OCI-LY3 (cell line): ENCODE measurements at regions not wholly inside any gene's neighbourhood (a gene's known extent, or its start where the extent isn't known, plus 50 kb on each side); places are given as distances from the start of the nearest gene placed in this dataset.

ENCODE experiments used
- H2AFZ ChIP-seq: fragments of 200-600, 300-600 bp; shearing (Covaris generic); 2 replicates; pipeline ENCODE4 v1.6.0; 2014; ENCODE audit warnings: antibody characterized with exemption, low read depth, low read length
- H3K27ac ChIP-seq: fragments of 200-600, 300-600 bp; sonication (generic); 2 replicates; pipeline ENCODE4 v1.5.1; 2014; ENCODE audit warnings: mild to moderate bottlenecking, low read length, moderate library complexity, mixed read lengths
- H3K27me3 ChIP-seq: fragments of 200-600, 300-600 bp; sonication (generic); 2 replicates; pipeline ENCODE4 v1.6.1; 2014; ENCODE audit warnings: low read depth, low read length, mixed read lengths
- H3K36me3 ChIP-seq: fragments of 200-600, 300-600 bp; sonication (generic); replicated peaks from 2 replicates; pipeline ENCODE3; 2014; ENCODE audit warnings: low read depth, low read length, mixed read lengths
- H3K4me1 ChIP-seq: fragments of 300-600, 200-600 bp; sonication (generic); 2 replicates; pipeline ENCODE4 v1.6.1; 2014; ENCODE audit warnings: low read length, mixed read lengths
- H3K4me2 ChIP-seq: fragments of 200-600, 300-600 bp; sonication (generic); 2 replicates; pipeline ENCODE4 v1.6.1; 2014; ENCODE audit warnings: low read length, mixed read lengths
- H3K4me3 ChIP-seq: fragments of 300-600, 200-600 bp; sonication (generic); 2 replicates; pipeline ENCODE4 v1.5.1; 2014; ENCODE audit warnings: antibody characterized with exemption, mild to moderate bottlenecking, low read length, moderate library complexity
- H3K79me2 ChIP-seq: fragments of 300-600, 200-600 bp; shearing (Covaris generic); 2 replicates; pipeline ENCODE4 v1.6.1; 2014; ENCODE audit warnings: mild to moderate bottlenecking, low read length, mixed read lengths
- H3K9ac ChIP-seq: fragments of 300-600, 200-600 bp; shearing (Covaris generic); 2 replicates; pipeline ENCODE4 v1.6.0; 2014; ENCODE audit warnings: mild to moderate bottlenecking, low read length, moderate library complexity
- H3K9me3 ChIP-seq: fragments of 200-600, 300-600 bp; shearing (Covaris generic); 2 replicates; pipeline ENCODE4 v1.6.1; 2014; ENCODE audit warnings: low read length, mixed read lengths; ENCODE audit not compliant: insufficient read depth
- H4K20me1 ChIP-seq: fragments of 200-600, 300-600 bp; sonication (generic); 2 replicates; pipeline ENCODE4 v1.6.1; 2016; ENCODE audit warnings: low read length, mixed read lengths; ENCODE audit not compliant: insufficient read depth
- CTCF ChIP-seq: fragments of 200-600, 300-600 bp; sonication (generic); IDR thresholded peaks from 2 replicates; pipeline ENCODE4 v1.5.1; 2014; ENCODE audit warnings: antibody characterized with exemption, low read length, low read depth
- EZH2phosphoT487 ChIP-seq: fragments of 200-600 bp; shearing (Covaris generic); IDR thresholded peaks from 2 replicates; pipeline ENCODE4 v1.6.1; 2018; ENCODE audit warnings: antibody characterized with exemption, mixed run types, low read depth

- no peaks in the 10 kb centered on the region for H4K20me1 ChIP-seq
- no peaks in the 10 kb centered on the region for H3K27me3 ChIP-seq
- H3K36me3 ChIP-seq, result no peaks in the 10 kb centered on the region
- H3K4me3 ChIP-seq, result no peak overlapping the region
- H3K4me1 ChIP-seq, result no peaks in the 10 kb centered on the region
- no peaks in the 10 kb centered on the region for H3K79me2 ChIP-seq
- H3K27ac ChIP-seq, result no peak overlapping the region
- H2AFZ ChIP-seq, result no peak overlapping the region
- H3K9ac ChIP-seq, result no peak overlapping the region
- H3K4me2 ChIP-seq, result no peak overlapping the region
- no peaks in the 10 kb centered on the region for H3K9me3 ChIP-seq
- no peak for TF ChIP-seq CTCF
- TF ChIP-seq EZH2phosphoT487, result no peak
These were observed 51.4 kb upstream of the SOD3 start for GRCh38 chr4:24743927-24744326.

GRCh38 chr4:24745172-24745895, 50.0 kb upstream of the SOD3 start:
- H3K4me2 ChIP-seq, result no peak overlapping the region
- H3K36me3 ChIP-seq, result no peaks in the 10 kb centered on the region
- no peaks in the 10 kb centered on the region for H3K4me1 ChIP-seq
- no peak overlapping the region for H2AFZ ChIP-seq
- H3K79me2 ChIP-seq, result no peaks in the 10 kb centered on the region
- H3K27me3 ChIP-seq, result no peaks in the 10 kb centered on the region
- no peaks in the 10 kb centered on the region for H4K20me1 ChIP-seq
- TF ChIP-seq EZH2phosphoT487, result no peak
- TF ChIP-seq CTCF, result no peak
- H3K9me3 ChIP-seq, result no peaks in the 10 kb centered on the region
- no peak overlapping the region for H3K4me3 ChIP-seq
- no peak overlapping the region for H3K27ac ChIP-seq
- no peak overlapping the region for H3K9ac ChIP-seq
